Stimulated activated CD4-positive, alpha-beta T cell treated with anti-CD3 and anti-CD28 coated beads, Interleukin-4, amount 100 ng/mL, for 1 hour (primary cell): ENCODE measurements at regions not wholly inside any gene's neighbourhood (a gene's known extent, or its start where the extent isn't known, plus 50 kb on each side); places are given as distances from the start of the nearest gene placed in this dataset.

ENCODE experiments used
- DNase-seq: peaks from one replicate; pipeline ENCODE4 v3.0.0-alpha.2; 2020

DNA sequence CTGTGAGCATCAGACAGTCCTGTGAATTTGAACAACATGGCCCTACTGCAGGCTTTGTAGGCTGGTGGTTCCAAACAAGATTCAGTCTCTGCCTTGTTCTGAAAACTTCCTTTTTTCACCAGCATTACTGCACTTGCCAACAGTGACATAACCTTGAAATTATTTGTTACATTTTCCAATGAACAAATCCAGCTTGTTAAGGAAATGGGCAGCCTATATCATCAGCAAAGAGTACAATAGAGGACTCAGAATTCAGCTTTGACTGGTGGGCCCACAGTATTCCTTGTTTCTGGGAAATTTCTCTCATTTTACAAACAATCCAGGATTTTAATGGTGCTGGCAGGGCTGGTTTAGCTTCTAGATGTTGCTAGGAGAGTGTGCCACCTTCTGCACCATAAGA is 703.7 kb upstream of the FZD8 start:
- DNase-seq, result no peak

DNA sequence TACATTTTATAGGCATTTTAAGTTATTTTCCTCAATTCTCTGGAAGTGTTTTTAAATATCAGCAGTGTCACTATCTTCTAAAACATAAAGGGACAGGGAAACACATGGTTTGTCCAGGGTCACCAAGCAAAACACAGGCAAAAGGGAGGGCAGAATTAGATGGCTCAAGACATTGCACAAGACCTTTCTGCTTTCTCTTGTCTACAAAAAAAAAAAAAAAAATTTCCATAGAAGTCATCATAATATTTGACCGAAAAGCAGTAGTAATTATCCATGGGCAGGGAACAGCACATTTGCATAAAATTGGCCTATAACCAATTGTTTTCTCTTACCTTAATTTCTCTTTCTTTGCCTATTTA is 703.1 kb upstream of the FZD8 start:
- DNase-seq, result no peak

DNA sequence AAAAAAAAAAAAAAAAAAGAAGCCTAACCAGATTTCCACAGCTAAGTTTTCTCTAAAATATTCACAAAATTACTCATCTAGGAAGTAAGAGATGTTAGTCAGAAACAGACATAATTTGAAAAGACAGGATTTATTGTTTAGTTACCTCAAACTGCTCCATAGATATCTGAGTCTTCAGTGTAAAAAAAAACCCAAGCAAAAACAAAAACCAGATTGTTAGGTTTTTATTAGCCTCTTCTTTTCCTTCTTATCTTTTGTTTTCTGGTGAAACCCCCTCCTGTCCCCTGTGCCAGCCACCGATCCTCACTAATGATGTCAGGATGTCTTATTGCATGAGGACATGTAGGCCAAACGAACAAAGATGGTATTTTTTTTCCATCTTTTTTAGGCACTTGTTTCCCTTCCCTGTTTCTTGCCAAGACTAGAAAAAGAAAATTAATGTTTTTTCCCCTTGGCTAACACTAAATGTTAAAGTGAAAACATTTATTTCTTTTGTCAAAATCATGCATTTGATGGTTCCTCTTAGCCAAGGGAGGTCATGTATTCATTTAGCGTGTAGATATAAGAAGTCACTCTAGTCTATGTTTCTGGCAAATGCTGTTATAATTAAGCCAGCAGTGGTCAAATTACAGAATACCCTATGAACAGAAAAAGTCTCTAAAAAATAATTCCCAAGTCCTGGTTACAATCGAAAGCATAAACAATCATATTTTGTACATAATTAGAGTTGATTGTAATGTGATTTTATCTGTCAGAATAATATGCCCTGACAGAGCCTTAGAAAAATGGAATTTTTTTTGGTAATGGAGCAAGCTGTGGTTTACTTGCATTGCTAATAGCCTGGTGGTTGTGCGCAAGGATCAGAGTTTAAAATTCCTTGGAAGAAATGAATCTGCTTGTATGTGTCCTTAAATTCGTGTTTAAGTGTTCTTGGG is 702.4 kb upstream of the FZD8 start:
- DNase-seq, result no peak

GRCh38 chr10:36342781-36343180 is 700.7 kb upstream of the FZD8 start:
- DNase-seq, result no peak

DNA sequence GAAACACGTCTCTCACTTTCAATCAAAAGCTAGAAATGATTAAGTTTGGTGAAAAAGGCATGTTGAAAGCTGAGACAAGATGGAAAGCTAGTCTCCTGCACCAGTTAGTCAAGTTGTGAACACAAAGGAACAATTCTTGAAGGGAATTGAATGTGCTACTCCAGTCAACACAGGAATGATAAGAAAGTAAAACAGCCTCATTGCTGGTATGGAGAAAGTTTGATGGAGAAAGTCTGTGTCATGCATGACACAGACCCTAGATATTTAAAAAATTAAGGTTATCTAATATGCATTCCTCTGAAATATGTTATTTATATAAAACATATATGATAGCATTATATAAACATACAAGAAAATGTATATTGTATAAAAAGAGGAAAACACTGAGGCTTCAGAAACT is 699.4 kb upstream of the FZD8 start:
- no peak for DNase-seq

- no peak for DNase-seq
Measured at GRCh38 chr10:36336315-36336714, 694.2 kb upstream of the FZD8 start.

DNA sequence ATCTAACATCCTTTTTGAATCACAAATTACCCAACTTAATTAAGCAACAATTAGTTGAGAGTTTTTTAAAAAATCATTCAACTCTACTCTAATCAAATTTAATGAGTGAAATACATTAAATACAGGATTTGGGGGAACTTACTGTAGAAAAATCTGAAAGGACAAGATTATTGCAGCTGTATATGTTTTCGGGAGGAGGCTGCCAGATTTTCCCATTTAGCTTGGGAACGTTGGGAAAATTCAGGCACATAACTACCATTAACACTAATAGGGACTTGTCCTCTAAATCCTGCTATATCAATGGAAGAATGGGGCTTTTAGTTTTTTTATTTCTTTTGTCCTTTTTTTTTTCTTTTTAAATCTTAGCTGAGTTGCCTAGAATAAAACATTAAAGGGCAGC is 691.4 kb upstream of the FZD8 start:
- no peak for DNase-seq

- no peak for DNase-seq
Measured at GRCh38 chr10:36332926-36333325, 690.8 kb upstream of the FZD8 start.

- no peak for DNase-seq
Measured at GRCh38 chr10:36331121-36331520, 689.0 kb upstream of the FZD8 start.

DNA sequence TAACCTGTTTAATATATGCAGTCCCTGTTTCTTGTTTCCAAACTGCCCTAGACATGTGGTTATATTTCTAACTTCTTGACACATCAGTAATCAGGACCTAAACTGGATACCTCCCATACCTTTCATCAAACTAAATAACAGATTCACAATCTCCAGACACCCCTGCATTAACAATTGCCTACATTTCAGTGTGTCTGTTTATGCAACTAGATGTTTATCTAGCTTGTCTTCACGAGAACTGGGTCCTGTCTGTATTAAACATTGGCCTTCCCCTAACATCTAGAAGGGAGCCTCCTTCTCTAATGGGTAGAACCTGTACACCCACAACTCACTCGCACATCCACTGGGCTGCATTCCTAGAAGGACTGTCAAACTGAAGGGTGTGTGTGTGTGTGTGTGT is 683.7 kb upstream of the FZD8 start:
- DNase-seq, result no peak

DNA sequence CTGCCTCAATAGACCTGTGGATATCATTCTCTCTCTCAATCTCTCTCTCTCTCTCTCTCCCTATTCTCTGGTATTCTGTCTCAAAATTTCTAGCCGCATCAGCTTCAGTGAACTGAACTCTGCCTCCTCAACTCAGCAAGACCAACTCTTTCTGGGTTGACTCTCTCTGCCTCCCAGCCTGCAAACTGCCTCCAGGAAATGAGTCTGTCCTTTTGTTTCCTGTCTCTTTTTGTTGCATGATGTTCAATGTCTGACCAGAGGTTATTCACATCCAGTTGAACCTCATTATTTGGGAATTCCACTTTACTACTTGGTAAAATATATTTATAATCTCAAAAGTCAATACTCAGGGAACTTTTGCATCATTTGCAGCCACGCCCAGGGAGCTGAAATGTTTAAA is 682.7 kb upstream of the FZD8 start:
- no peak for DNase-seq

DNA sequence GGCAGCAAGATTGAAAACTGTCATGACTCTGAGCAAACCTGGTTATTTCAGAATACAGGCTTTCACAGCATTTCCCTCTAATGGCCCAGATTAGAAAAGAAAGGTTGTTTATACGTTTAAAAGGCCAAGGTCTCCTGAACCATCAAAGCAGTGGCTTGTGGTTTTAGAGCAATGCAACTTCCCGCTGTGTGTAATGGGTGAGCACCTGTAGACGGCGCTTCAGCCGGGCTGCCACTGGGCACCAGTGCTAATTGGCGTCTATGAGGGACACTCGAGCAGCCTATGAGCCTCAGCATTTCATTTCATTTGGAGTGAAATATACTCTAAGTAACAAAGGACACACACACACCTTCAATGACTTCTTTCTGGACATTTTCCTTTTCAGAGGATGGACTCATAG is 671.0 kb upstream of the FZD8 start:
- no peak for DNase-seq

DNA sequence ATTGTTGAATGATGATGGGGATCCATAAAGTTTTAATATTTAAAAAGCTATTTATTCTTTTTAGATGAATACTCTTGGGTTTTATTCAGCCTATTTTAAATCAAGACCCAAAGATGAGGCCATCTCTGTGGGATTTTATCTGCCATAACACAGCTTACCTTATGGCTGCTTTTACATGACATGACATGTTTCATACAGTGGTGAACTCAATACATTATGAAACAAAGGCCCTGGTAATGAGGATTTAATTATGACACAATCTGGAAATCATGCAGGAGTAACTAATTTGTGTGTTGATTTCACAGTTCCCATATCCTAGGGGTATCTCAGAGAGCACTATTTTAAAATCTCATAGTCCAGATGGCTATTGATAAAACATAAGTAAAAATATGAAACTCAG is 661.8 kb upstream of the FZD8 start:
- no peak for DNase-seq

- DNase-seq, result no peak
Measured at GRCh38 chr10:36302086-36302485, 660.0 kb upstream of the FZD8 start.

- DNase-seq, result no peak
Measured at GRCh38 chr10:36301539-36301938, 659.4 kb upstream of the FZD8 start.

- no peak for DNase-seq
Measured at GRCh38 chr10:36301139-36301538, 659.0 kb upstream of the FZD8 start.

GRCh38 chr10:36283827-36284226 is 641.7 kb upstream of the FZD8 start:
- no peak for DNase-seq

DNA sequence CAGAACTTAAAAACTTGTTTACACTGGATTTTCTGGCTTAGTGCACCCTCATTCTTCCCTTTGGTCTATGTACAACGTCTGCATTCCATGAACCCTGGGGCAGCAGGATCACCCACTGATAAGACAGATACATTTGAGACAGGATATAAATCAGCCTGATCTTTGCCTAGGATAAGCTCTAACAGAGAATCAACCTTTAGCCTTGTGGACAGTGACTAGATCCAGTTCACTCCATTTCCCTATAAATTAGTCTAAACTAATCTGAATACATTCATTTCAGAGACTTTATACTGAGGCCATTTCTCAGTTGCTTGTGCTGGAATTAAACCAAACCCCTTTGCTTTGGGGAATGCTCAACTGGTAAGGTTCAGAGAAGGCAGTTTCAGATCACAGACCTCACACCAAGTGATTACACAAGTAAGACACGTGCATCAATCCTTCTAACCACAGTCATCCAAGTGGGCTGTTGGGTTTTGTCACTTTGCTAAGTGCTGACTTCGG is 639.8 kb upstream of the FZD8 start:
- DNase-seq, result no peak

DNA sequence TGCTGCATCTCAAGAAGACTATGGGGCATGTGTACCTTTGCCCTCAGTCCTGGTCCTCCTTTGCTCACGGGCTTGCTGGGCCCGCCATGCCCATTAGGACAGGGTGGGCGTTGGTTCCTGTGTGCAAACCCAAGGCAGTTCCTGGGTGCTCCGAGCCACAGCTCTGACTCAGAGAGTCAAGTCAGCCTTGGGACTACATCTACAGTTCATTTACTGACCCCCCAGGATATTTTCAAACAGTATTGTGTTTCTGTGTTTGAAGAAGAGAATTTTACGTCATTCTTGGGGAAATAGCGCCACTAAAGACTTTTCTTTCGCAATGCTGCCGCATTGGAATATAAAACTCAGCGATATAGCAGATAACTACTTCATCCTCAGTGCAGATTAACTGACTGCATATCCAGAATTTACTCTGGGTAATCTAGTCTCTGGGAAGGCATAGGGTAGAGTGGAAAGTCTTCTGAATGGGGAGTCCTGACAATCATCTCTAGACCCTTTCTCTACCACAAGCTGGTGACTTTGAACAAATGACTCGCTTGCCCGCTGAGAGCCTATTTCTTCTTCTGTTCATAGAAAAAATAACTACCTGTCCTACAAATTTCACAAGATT is 638.9 kb upstream of the FZD8 start:
- DNase-seq, result no peak

DNA sequence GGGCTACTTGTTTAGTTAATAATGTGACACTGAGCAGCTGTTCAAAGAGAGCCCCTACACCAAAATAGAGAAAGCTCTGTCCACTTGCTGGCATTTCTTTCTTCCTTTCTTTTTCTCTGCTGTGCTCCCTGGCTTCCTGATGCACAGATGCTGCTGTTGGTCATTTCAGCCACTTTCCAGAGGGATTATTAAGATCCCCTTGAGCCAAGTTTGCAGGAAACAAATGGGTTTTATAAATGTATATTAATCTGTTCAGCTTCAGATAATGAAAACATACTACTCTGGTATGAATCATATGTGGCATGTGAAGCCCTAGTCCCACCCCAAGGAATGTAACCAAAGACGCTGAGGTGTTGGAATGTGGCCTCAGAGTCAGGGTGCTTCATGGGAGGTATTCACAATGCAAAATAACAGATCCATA is 638.2 kb upstream of the FZD8 start:
- no peak for DNase-seq

DNA sequence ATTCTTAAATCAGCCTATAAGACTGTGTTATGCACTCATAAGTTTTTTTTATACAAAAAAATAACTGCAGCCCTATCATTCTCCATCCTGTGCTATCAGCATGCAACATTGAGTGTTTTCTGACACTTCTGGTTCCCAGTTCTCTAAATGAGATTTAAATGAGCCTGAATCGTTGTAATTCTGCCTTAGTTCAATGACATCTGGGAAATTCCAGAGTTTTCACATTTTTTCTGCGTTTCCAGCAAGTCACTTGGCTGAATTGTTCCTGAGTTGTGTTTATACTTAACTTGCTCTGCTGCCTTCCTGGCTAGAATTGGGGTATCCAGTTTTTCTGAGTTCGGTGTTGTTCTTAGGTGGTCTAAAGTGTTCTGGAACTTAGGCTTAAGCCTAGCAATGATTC is 636.1 kb upstream of the FZD8 start:
- no peak for DNase-seq

- DNase-seq, result no peak
Measured at GRCh38 chr10:36277459-36277858, 635.4 kb upstream of the FZD8 start.

- no peak for DNase-seq
Measured at GRCh38 chr10:36271627-36272340, 629.7 kb upstream of the FZD8 start.

DNA sequence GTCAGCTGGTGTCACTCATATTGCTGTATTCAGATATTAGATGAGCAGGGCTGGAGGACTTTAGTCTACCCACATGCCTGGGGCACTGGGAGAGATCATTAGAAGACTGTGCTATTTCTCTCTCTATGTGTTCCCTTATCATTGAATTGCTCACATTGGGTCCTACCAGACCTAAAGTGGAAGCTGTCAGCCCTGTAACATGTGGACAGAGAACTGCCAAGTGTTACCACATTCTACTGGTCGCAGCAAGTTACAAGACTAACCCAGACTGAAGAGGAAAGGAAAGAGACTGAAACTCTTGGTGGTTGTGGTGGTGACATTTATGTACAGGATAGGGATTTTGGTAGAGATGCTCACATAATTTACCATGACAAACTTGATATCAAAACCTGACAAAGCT is 627.1 kb upstream of the FZD8 start:
- no peak for DNase-seq
